DOHH2 (cell line): ENCODE measurements at regions not wholly inside any gene's neighbourhood (a gene's known extent, or its start where the extent isn't known, plus 50 kb on each side); places are given as distances from the start of the nearest gene placed in this dataset.

Experiments
- EZH2phosphoT487 ChIP-seq: fragments of 200-600 bp; sonication (generic); IDR thresholded peaks from 2 replicates; pipeline ENCODE4 v1.6.1; 2017; ENCODE audit warnings: borderline replicate concordance, mild to moderate bottlenecking, antibody characterized with exemption, low read length, moderate library complexity, mixed read lengths
- TF ChIP-seq, protein P1 (sequence below): fragments of 200-600 bp; sonication (generic); IDR thresholded peaks from one replicate; pipeline ENCODE4 v1.5.1; 2014; ENCODE audit warnings: antibody characterized with exemption, mild to moderate bottlenecking, low read depth, low read length; ENCODE audit not compliant: poor library complexity, severe bottlenecking

DNA sequence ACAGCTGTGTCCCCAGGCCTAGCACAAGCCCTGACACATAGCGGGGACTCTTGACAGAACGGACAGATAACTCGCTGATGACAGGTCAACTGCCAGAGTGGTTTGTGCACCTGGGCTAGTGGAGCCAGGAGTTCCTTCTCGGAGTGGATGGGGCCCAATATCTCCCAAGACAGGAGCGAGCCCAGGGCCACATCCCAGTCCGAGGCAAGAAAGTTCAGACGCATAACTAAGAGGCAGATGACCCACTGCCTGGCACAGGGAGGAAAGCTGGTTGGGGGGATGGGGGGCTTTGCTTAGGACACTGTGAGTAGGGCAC is 69.6 kb upstream of the ZNF479 start:
- TF ChIP-seq, protein P1, sequence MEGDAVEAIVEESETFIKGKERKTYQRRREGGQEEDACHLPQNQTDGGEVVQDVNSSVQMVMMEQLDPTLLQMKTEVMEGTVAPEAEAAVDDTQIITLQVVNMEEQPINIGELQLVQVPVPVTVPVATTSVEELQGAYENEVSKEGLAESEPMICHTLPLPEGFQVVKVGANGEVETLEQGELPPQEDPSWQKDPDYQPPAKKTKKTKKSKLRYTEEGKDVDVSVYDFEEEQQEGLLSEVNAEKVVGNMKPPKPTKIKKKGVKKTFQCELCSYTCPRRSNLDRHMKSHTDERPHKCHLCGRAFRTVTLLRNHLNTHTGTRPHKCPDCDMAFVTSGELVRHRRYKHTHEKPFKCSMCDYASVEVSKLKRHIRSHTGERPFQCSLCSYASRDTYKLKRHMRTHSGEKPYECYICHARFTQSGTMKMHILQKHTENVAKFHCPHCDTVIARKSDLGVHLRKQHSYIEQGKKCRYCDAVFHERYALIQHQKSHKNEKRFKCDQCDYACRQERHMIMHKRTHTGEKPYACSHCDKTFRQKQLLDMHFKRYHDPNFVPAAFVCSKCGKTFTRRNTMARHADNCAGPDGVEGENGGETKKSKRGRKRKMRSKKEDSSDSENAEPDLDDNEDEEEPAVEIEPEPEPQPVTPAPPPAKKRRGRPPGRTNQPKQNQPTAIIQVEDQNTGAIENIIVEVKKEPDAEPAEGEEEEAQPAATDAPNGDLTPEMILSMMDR, result no peak
- TF ChIP-seq EZH2phosphoT487, result no peak
